GM12865 (cell line): ENCODE measurements at regions not wholly inside any gene's neighbourhood (a gene's known extent, or its start where the extent isn't known, plus 50 kb on each side); places are given as distances from the start of the nearest gene placed in this dataset.

ENCODE experiments used
- DNase-seq: peaks from one replicate; pipeline ENCODE4 v3.0.0; 2010; ENCODE audit warnings: low read depth
- H3K4me3 ChIP-seq: 2 replicates; pipeline ENCODE4 v1.5.1; 2011; ENCODE audit warnings: mild to moderate bottlenecking, low read depth, low read length, control low read depth
- CTCF ChIP-seq: IDR thresholded peaks from 2 replicates; pipeline ENCODE4 v1.5.1; 2011; ENCODE audit warnings: low read length, control low read depth, low read depth, inconsistent platforms; ENCODE audit not compliant: insufficient read depth; ENCODE audit errors: missing control alignments

GRCh38 chr7:94297397-94297838 is 97.3 kb upstream of the COL1A2 start:
- no peak for DNase-seq
- TF ChIP-seq CTCF: no peak
- H3K4me3 ChIP-seq: no peak overlapping the region

- no peak for TF ChIP-seq CTCF
- H3K4me3 ChIP-seq: no peak overlapping the region
- no peak for DNase-seq
Observed at GRCh38 chr7:94298943-94299342, 95.8 kb upstream of the COL1A2 start.

GRCh38 chr7:94300176-94300835 is 94.4 kb upstream of the COL1A2 start:
- no peak for DNase-seq
- H3K4me3 ChIP-seq: no peak overlapping the region
- TF ChIP-seq CTCF: no peak

GRCh38 chr7:94301024-94301586 is 93.6 kb upstream of the COL1A2 start:
- TF ChIP-seq CTCF: no peak
- H3K4me3 ChIP-seq: no peak overlapping the region
- no peak for DNase-seq

- no peak for DNase-seq
- H3K4me3 ChIP-seq: no peak overlapping the region
- no peak for TF ChIP-seq CTCF
Observed at GRCh38 chr7:94303118-94303517, 91.6 kb upstream of the COL1A2 start.

- no peak overlapping the region for H3K4me3 ChIP-seq
- no peak for TF ChIP-seq CTCF
- no peak for DNase-seq
Observed at GRCh38 chr7:94303695-94304094, 91.0 kb upstream of the COL1A2 start.

GRCh38 chr7:94304878-94305277 is 89.8 kb upstream of the COL1A2 start:
- no peak overlapping the region for H3K4me3 ChIP-seq

More at GRCh38 chr7:94304878-94305277, 89.8 kb upstream of the COL1A2 start:
- DNase-seq: no peak
- TF ChIP-seq CTCF: no peak
